ENCODE measurements at regions not wholly inside any gene's neighbourhood (a gene's known extent, or its start where the extent isn't known, plus 50 kb on each side); places are given as distances from the start of the nearest gene placed in this dataset.

DNA sequence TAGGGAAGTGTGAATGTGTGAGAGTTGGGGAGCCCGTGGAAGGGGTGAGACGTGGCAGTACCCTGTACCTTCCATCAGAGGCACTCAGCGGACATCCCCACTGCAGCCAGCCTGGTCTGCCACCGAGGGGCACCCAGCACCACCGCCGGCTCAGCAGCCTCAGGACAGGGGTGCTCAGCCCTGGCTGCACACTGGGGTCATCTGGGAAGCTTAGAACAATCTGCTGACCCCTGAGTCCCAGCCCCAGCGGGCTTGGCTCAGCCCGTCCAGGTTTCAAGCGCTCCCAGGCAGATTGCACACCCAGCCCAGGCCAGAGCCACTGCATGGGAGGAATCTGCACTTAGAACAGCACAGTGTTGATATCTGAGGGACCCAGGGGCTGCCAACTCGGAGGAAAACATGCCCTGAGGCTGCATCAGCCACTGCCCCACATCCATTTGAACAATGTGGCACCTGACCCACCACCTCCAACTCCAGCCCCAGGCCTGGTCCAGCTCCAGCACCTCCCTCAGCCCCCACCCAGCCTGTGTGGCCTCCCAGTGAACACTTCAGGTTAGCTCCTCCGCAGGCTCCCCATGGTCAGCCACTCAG is 147.1 kb upstream of the OTOS start:
- H3K4me3 Mint-ChIP-seq: no peak overlapping the region
- H3K27ac Mint-ChIP-seq: no peak overlapping the region
- no peaks in the 10 kb centered on the region for H3K36me3 Mint-ChIP-seq (ENCODE audit: low read depth)
- H3K9me3 Mint-ChIP-seq: peaks cover 7% of the 10 kb centered on the region
- peaks cover 20% of the 10 kb centered on the region for H3K4me1 Mint-ChIP-seq
- TF ChIP-seq, protein P1, sequence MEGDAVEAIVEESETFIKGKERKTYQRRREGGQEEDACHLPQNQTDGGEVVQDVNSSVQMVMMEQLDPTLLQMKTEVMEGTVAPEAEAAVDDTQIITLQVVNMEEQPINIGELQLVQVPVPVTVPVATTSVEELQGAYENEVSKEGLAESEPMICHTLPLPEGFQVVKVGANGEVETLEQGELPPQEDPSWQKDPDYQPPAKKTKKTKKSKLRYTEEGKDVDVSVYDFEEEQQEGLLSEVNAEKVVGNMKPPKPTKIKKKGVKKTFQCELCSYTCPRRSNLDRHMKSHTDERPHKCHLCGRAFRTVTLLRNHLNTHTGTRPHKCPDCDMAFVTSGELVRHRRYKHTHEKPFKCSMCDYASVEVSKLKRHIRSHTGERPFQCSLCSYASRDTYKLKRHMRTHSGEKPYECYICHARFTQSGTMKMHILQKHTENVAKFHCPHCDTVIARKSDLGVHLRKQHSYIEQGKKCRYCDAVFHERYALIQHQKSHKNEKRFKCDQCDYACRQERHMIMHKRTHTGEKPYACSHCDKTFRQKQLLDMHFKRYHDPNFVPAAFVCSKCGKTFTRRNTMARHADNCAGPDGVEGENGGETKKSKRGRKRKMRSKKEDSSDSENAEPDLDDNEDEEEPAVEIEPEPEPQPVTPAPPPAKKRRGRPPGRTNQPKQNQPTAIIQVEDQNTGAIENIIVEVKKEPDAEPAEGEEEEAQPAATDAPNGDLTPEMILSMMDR (IDR thresholded peaks at IDR 0.05; ENCODE audit: unreplicated experiment in 3 of 3): no peak
- H3K27me3 Mint-ChIP-seq (ENCODE audit: low read depth): peaks cover 6% of the 10 kb centered on the region

DNA sequence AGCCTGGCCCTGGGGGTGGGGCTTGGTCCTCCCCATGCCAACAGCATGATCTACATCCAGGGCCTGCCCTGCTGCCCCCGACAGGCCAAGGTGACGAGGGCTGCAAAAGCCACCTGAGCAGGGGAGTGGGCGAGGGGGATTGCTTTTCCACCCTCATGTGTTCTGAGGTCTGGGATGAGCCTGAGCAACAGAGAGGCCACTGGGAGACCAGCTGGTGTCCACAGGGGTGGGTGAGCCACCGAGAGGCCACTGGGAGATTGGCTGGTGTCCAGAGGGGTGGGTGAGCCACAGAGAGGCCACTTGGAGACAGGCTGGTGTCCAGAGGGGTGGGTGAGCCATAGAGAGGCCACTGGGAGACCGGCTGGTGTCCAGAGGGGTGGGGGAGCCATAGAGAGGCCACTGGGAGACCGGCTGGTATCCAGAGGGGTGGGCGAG is 147.4 kb upstream of the GPC1 start:
- H3K27ac Mint-ChIP-seq: no peak overlapping the region
- peaks cover 9% of the 10 kb centered on the region for H3K27me3 Mint-ChIP-seq (ENCODE audit: low read depth)
- peaks cover 2% of the 10 kb centered on the region for H3K9me3 Mint-ChIP-seq
- no peak overlapping the region for H3K4me3 Mint-ChIP-seq
- H3K36me3 Mint-ChIP-seq (ENCODE audit: low read depth): no peaks in the 10 kb centered on the region
- TF ChIP-seq, protein P1 (IDR thresholded peaks at IDR 0.05; ENCODE audit: unreplicated experiment in 3 of 3): no peak
- peaks cover 24% of the 10 kb centered on the region for H3K4me1 Mint-ChIP-seq

DNA sequence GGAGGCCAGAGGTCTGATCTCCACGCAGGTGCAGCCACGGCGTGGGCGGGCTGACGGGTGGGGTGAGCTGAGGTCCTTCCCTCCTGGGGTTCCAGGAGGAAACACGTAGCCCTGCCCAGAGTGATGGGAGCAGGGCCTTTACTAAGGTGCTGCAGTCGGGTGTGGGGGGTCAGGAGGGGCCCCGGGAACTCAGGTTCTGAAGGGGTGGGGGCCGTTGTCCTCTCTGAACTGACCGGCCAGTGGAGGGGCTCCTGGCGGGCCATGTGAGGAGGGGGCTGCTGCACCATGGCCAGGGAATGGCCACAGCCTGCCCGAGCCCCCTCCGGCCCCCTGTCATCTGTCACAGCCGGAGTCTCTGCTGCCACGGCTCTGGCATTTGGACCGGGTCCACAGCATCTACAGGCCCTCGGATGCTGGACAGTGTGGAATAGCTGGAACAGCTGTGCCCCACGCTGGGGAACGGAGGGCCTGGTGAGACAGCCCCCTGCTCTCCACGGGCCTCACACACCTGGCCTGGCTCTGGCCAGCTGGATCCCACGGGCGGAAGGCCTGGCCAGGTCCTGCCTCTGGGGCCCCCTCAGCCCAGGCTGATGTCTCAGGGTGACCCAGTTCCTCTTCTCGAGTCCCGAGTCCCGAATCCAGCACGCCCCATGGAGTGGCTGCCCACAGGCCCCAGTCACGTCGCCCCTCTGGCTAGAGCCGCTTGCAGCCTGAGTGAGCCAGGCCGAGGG is 145.6 kb upstream of the GPC1 start:
- TF ChIP-seq, protein P1 (IDR thresholded peaks at IDR 0.05; ENCODE audit: unreplicated experiment in 3 of 3): no peak
- H3K4me3 Mint-ChIP-seq: no peak overlapping the region
- no peak overlapping the region for H3K27ac Mint-ChIP-seq
- peaks cover 14% of the 10 kb centered on the region for H3K27me3 Mint-ChIP-seq (ENCODE audit: low read depth)
- no peaks in the 10 kb centered on the region for H3K9me3 Mint-ChIP-seq
- no peaks in the 10 kb centered on the region for H3K36me3 Mint-ChIP-seq (ENCODE audit: low read depth)
- H3K4me1 Mint-ChIP-seq: peaks cover 40% of the 10 kb centered on the region

DNA sequence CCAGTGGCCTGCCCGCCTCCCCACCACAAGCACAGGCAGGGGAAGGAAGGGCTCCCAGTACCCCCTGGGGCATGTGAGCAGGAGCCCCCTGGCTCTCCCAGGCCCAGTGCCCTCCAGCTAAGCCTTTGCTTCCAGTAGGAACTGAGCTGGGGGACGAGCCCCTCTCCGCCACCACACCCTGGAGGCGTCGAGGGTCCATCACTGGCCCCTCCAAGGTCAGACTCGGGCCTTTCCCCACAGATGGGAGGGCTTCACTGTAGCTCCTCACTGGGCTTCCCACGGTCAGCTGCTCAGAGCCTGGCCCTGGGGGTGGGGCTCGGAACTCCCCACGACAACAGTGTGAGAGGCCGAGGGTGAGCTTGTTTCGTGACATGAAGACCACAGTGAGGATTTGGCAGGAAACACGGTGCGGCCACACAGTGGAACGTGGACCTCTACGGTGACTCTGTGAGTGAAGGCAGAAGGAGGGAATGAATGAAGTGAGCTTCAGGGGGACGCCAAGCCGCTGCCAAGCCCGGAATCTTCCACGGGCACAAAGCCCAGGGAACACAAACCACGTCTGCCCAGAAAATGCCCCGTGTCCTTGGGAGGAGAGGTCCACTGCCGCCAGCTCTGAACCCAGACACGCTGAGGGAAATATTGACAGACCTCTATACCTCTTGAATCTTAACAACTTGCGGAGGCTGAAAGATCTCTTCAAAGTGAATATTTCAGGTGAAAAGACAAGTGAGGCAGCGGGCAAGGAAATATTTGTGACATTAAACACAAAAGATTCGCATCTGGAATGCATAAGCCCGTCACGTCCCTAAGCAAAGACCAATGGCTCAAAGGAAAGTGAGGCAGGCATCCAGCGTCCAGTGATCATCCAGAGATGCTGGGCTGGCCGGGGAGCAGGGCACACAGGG is 144.8 kb upstream of the GPC1 start:
- H3K4me3 Mint-ChIP-seq: no peak overlapping the region
- H3K9me3 Mint-ChIP-seq: no peaks in the 10 kb centered on the region
- H3K36me3 Mint-ChIP-seq (ENCODE audit: low read depth): no peaks in the 10 kb centered on the region
- peaks cover 48% of the 10 kb centered on the region for H3K4me1 Mint-ChIP-seq
- TF ChIP-seq, protein P1 (IDR thresholded peaks at IDR 0.05; ENCODE audit: unreplicated experiment in 3 of 3): no peak
- H3K27me3 Mint-ChIP-seq (ENCODE audit: low read depth): peaks cover 14% of the 10 kb centered on the region
- no peak overlapping the region for H3K27ac Mint-ChIP-seq

DNA sequence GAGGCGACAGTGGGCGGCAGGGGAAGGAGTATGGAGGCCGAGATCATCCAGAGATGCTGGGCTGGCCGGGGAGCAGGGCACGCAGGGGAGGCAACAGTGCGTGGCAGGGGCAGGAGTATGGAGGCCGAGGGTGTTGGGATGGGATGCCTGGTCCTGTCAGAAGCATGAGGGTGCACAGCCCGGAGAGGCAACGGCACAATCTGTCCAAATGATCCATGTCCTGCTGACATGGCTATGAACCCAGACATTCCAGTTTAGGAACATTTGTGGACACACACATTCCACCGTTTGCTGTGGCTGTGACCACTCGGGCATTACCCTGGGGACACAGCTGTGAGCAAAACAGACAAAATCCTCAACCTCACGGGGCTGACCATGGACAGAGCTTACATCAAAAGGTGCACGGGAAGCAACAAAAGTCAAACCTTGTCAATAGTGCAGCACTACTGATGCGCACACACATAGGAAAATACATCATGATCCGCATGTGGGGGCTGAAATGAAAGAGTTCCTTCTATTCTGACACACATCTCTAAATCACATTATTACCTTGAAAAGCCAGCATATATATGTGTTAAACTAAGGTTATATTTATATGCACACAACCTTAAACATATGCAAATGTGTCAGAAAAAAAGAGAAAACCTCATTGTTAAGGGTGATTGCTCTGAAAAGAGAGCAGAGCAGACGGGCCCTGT is 144.0 kb upstream of the GPC1 start:
- TF ChIP-seq, protein P1 (IDR thresholded peaks at IDR 0.05; ENCODE audit: unreplicated experiment in 3 of 3): no peak
- no peaks in the 10 kb centered on the region for H3K36me3 Mint-ChIP-seq (ENCODE audit: low read depth)
- no peak overlapping the region for H3K4me3 Mint-ChIP-seq
- peaks cover 56% of the 10 kb centered on the region for H3K4me1 Mint-ChIP-seq
- H3K27me3 Mint-ChIP-seq (ENCODE audit: low read depth): peaks cover 18% of the 10 kb centered on the region
- H3K9me3 Mint-ChIP-seq: no peaks in the 10 kb centered on the region
- H3K27ac Mint-ChIP-seq: peak overlapping the region in 1 of 3 experiments; percentile 20
